Endothelial cell of umbilical vein (primary cell): ENCODE measurements at regions not wholly inside any gene's neighbourhood (a gene's known extent, or its start where the extent isn't known, plus 50 kb on each side); places are given as distances from the start of the nearest gene placed in this dataset.

Experiments used
- BruUV-seq: library from RNA; stranded (reverse); fragments of 400-500 nt; replicated peaks from 2 replicates; lab custom pipeline; 2021; lab: Mats Ljungman, UMichigan
- CTCF ChIA-PET: fragments of 300-600, 350-600 bp; sonication (Branson Sonifier 250); formaldehyde crosslinking; loops from one replicate; lab custom pipeline; 2021; ENCODE audit warnings: antibody characterized with exemption, inconsistent platforms; lab: Charles Lee
- POLR2A ChIA-PET: fragments of 300-600, 350-600 bp; sonication (Branson Sonifier 250); formaldehyde crosslinking; loops from one replicate; lab custom pipeline; 2021; ENCODE audit warnings: antibody characterized with exemption, inconsistent platforms; lab: Charles Lee
- DNase-seq: peaks from one replicate; pipeline ENCODE4 v3.0.0-alpha.2; 2011; ENCODE audit warnings: low read depth, low spot score
- FAIRE-seq: peaks from 2 replicates; lab custom pipeline; 2011; peaks lifted over from hg19 to GRCh38; lab: Jason Lieb, UNC
- H2AFZ ChIP-seq: 2 replicates; pipeline ENCODE4 v1.6.0; 2012; ENCODE audit warnings: low read depth, low read length, control low read depth, inconsistent platforms
- H3K27ac ChIP-seq: 2 replicates; pipeline ENCODE4 v1.5.1; 2011; ENCODE audit warnings: low read depth, mild to moderate bottlenecking, control low read depth, low read length, moderate library complexity; ENCODE audit not compliant: insufficient read depth
- H3K27me3 ChIP-seq, 2 experiments: 2 replicates each; pipeline versions ENCODE4 v1.6.0 to v1.6.1; 2011; ENCODE audit warnings: low read length in 2 of 2, mixed read lengths in 1 of 2; ENCODE audit not compliant: control insufficient read depth in 2 of 2, insufficient read depth in 2 of 2
- H3K36me3 ChIP-seq, 2 experiments: 2 replicates in 1 of 2; 3 replicates in 1 of 2; pipeline ENCODE4 v1.5.1; 2011; ENCODE audit warnings: low read length in 2 of 2, mild to moderate bottlenecking in 1 of 2, moderate library complexity in 1 of 2; ENCODE audit not compliant: control insufficient read depth in 2 of 2, insufficient read depth in 2 of 2; ENCODE audit errors: extremely low read depth in 1 of 2
- H3K4me1 ChIP-seq: 3 replicates; pipeline ENCODE4 v1.5.1; 2011; ENCODE audit warnings: mild to moderate bottlenecking, low read length; ENCODE audit not compliant: control insufficient read depth, insufficient read depth; ENCODE audit errors: extremely low read depth
- H3K4me2 ChIP-seq: 2 replicates; pipeline ENCODE4 v1.6.1; 2011; ENCODE audit warnings: low read length, control low read depth, mixed read lengths; ENCODE audit not compliant: insufficient read depth
- H3K4me3 ChIP-seq, 3 experiments: fragments of 200-600 bp in 1 of 3; sonication (generic), shearing (Covaris generic) in 1 of 3; replicated peaks in 1 of 3; 2 replicates each; pipeline ENCODE4 v1.5.1; 2011 to 2016; ENCODE audit warnings: control low read depth in 3 of 3, low read length in 3 of 3, mild to moderate bottlenecking in 2 of 3, inconsistent platforms in 1 of 3, low read depth in 1 of 3, moderate library complexity in 1 of 3; ENCODE audit not compliant: insufficient read depth in 1 of 3
- H3K79me2 ChIP-seq: 2 replicates; pipeline ENCODE4 v1.6.0; 2012; ENCODE audit warnings: low read length, inconsistent platforms; ENCODE audit not compliant: control insufficient read depth, insufficient read depth
- H3K9ac ChIP-seq: replicated peaks from 2 replicates; pipeline ENCODE3; 2011; ENCODE audit warnings: low read length, control low read depth; ENCODE audit not compliant: insufficient read depth; ENCODE audit errors: extremely low read depth
- H3K9me1 ChIP-seq: replicated peaks from 3 replicates; pipeline ENCODE4 v1.6.0; 2011; ENCODE audit warnings: mild to moderate bottlenecking, low read length; ENCODE audit not compliant: control insufficient read depth, insufficient read depth; ENCODE audit errors: extremely low read depth
- H3K9me3 ChIP-seq: replicated peaks from 2 replicates; pipeline ENCODE4 v1.5.1; 2012; ENCODE audit warnings: low read length, inconsistent platforms; ENCODE audit not compliant: control insufficient read depth, insufficient read depth
- H4K20me1 ChIP-seq: replicated peaks from 2 replicates; pipeline ENCODE3; 2011; ENCODE audit warnings: mild to moderate bottlenecking, low read length; ENCODE audit not compliant: control insufficient read depth, insufficient read depth; ENCODE audit errors: extremely low read depth
- CTCF ChIP-seq, 2 donors: IDR thresholded peaks; 1 replicate in 1 of 2; 2 replicates in 1 of 2; pipeline ENCODE4 v1.5.1; 2011; ENCODE audit warnings: low read length in 2 of 2, mild to moderate bottlenecking in 2 of 2, moderate library complexity in 2 of 2, control low read depth in 1 of 2, inconsistent platforms in 1 of 2, low read depth in 1 of 2; ENCODE audit not compliant: insufficient read depth in 1 of 2; ENCODE audit errors: extremely low read depth in 1 of 2
- EZH2 ChIP-seq: IDR thresholded peaks from 2 replicates; pipeline ENCODE4 v1.6.1; 2012; ENCODE audit warnings: borderline replicate concordance, low read depth, mild to moderate bottlenecking, moderate library complexity, low read length, inconsistent platforms; ENCODE audit not compliant: severe bottlenecking
- FOS ChIP-seq: IDR thresholded peaks from 2 replicates; pipeline ENCODE4 v1.6.1; 2011; ENCODE audit warnings: mild to moderate bottlenecking, low read length, moderate library complexity, borderline replicate concordance; ENCODE audit not compliant: insufficient read depth
- GATA2 ChIP-seq: IDR thresholded peaks from 2 replicates; pipeline ENCODE4 v1.7.0; 2011; ENCODE audit warnings: low read depth, mild to moderate bottlenecking, moderate library complexity, mixed read lengths, low read length; ENCODE audit not compliant: insufficient read length, insufficient read depth
- JUN ChIP-seq: IDR thresholded peaks from 2 replicates; pipeline ENCODE4 v1.6.1; 2011; ENCODE audit warnings: borderline replicate concordance, low read depth; ENCODE audit not compliant: insufficient read length, insufficient read depth
- MAX ChIP-seq: IDR thresholded peaks from 2 replicates; pipeline ENCODE4 v1.6.1; 2011; ENCODE audit not compliant: insufficient read depth, insufficient read length
- MYC ChIP-seq: IDR thresholded peaks from one replicate; pipeline ENCODE4 v1.6.1; 2011; ENCODE audit warnings: mild to moderate bottlenecking, low read depth, low read length
- POLR2A ChIP-seq: IDR thresholded peaks from 2 replicates; pipeline ENCODE4 v1.6.1; 2012; ENCODE audit warnings: low read depth, mild to moderate bottlenecking, control low read depth, low read length
- POLR2AphosphoS5 ChIP-seq: IDR thresholded peaks from 2 replicates; pipeline ENCODE4 v1.6.1; 2012; ENCODE audit warnings: low read depth, mild to moderate bottlenecking, control low read depth, low read length, moderate library complexity; ENCODE audit not compliant: insufficient read depth
- dilution Hi-C: fragments of 300-500 bp; cut with MboI; formaldehyde crosslinking; loops from one replicate; pipeline ENCODE4 v1.15.0; 2019; ENCODE audit warnings: low sequenced_read_pairs; ENCODE audit not compliant: extremely low pct_ligation_motif_present
- intact Hi-C: fragments of 100-400 bp; cut with micrococcal nuclease; formaldehyde crosslinking; loops from one replicate; pipeline ENCODE4 v1.10.0; 2022

- DNase-seq (no peak), FAIRE-seq (no peak)
- intact Hi-C loops (no loop called here), dilution Hi-C loops (no loop called here)
- Histone ChIP-seq H3K9me1 (no peaks in the 10 kb centered on the region), H3K9ac (no peak overlapping the region), H3K79me2 (no peaks in the 10 kb centered on the region), H3K36me3 (no peaks in the 10 kb centered on the region), H3K9me3 (no peaks in the 10 kb centered on the region), H3K4me2 (no peak overlapping the region), H3K27ac (no peak overlapping the region), H4K20me1 (no peaks in the 10 kb centered on the region), H3K4me3 (no peak overlapping the region), H3K27me3 (no peaks in the 10 kb centered on the region), H2AFZ (no peak overlapping the region), H3K4me1 (no peaks in the 10 kb centered on the region)
- no TSS peak for BruUV-seq
- ChIA-PET CTCF (no interaction called here), POLR2A (no interaction called here)
- no peak for TF ChIP-seq GATA2
- no peak for TF ChIP-seq EZH2
- TF ChIP-seq MYC = no peak
- TF ChIP-seq JUN = no peak
- no peak for TF ChIP-seq FOS
- TF ChIP-seq CTCF (IDR thresholded peaks at IDR 0.05; ENCODE audit: extremely low read depth in 1 of 2, insufficient read depth in 1 of 2, low read depth in 1 of 2, low read length in 2 of 2) = no peak
- TF ChIP-seq MAX = no peak
- TF ChIP-seq POLR2A = no peak
- TF ChIP-seq POLR2AphosphoS5 = no peak
Measured at GRCh38 chr2:219769090-219769910, 141.9 kb downstream of the SLC4A3 start.
